ENCODE measurements at regions not wholly inside any gene's neighbourhood (a gene's known extent, or its start where the extent isn't known, plus 50 kb on each side); places are given as distances from the start of the nearest gene placed in this dataset.

- H3K9me3 Mint-ChIP-seq: no peaks in the 10 kb centered on the region
- TF ChIP-seq CTCF (IDR thresholded peaks at IDR 0.05): no peak
- H3K36me3 Mint-ChIP-seq (ENCODE audit: low read depth): no peaks in the 10 kb centered on the region
- DNase-seq: no peak
- peaks cover 5% of the 10 kb centered on the region for H3K4me1 Mint-ChIP-seq (ENCODE audit: low read depth)
- peaks cover 8% of the 10 kb centered on the region; the same call in 1 of the 2 replicates for H3K27me3 Mint-ChIP-seq (ENCODE audit: insufficient read depth)
- H3K4me3 Mint-ChIP-seq: no peak overlapping the region
- H3K27ac Mint-ChIP-seq: no peak overlapping the region
Observed at GRCh38 chr10:22481687-22482539, 136.6 kb downstream of the SPAG6 start.

GRCh38 chr10:22483132-22483531 is 137.8 kb downstream of the SPAG6 start:
- TF ChIP-seq CTCF (IDR thresholded peaks at IDR 0.05): no peak
- no peaks in the 10 kb centered on the region for H3K36me3 Mint-ChIP-seq (ENCODE audit: low read depth)
- DNase-seq: no peak
- H3K9me3 Mint-ChIP-seq: no peaks in the 10 kb centered on the region
- peak overlapping the region; percentile 40; the same call in 1 of the 2 replicates for H3K4me3 Mint-ChIP-seq
- H3K27ac Mint-ChIP-seq: no peak overlapping the region
- peaks cover 5% of the 10 kb centered on the region for H3K4me1 Mint-ChIP-seq (ENCODE audit: low read depth)
- peaks cover 7% of the 10 kb centered on the region; the same call in 1 of the 2 replicates for H3K27me3 Mint-ChIP-seq (ENCODE audit: insufficient read depth)
